ENCODE measurements at regions not wholly inside any gene's neighbourhood (a gene's known extent, or its start where the extent isn't known, plus 50 kb on each side); places are given as distances from the start of the nearest gene placed in this dataset.

- H3K4me1 ChIP-seq (replicated peaks; ENCODE audit: insufficient read depth) = peaks cover 19% of the 10 kb centered on the region
- peaks cover 4% of the 10 kb centered on the region; the same call in 1 of the 2 replicates for H3K9me3 ChIP-seq (ENCODE audit: insufficient read depth, low read depth)
- no peak for DNase-seq
- ChIA-PET POLR2A (ENCODE audit: unreplicated experiment) (no interaction called here), CTCF (no interaction called here)
- H2AFZ ChIP-seq = no peak overlapping the region
- no peak overlapping the region for H3K27ac ChIP-seq
- H3K79me2 ChIP-seq (ENCODE audit: low read depth) = no peaks in the 10 kb centered on the region
- intact Hi-C loops (cut with micrococcal nuclease; ENCODE audit: unreplicated experiment) = no loop called here
- no peaks in the 10 kb centered on the region for H3K36me3 ChIP-seq (ENCODE audit: low read depth)
- no peaks in the 10 kb centered on the region for H4K20me1 ChIP-seq (ENCODE audit: insufficient read depth)
- no peaks in the 10 kb centered on the region for H3K27me3 ChIP-seq (ENCODE audit: insufficient read depth, low read depth)
- TF ChIP-seq EZH2 (IDR thresholded peaks at IDR 0.05; ENCODE audit: low read depth) (no peak), CTCF (conservative IDR thresholded peaks at IDR 0.05) (no peak)
- no peak overlapping the region for H3K4me2 ChIP-seq
- no peaks in the 10 kb centered on the region; the same call in 1 of the 2 replicates for H3F3A ChIP-seq (ENCODE audit: insufficient read depth, low read depth)
- no TSS peak for BruUV-seq (replicated peaks)
- no peak overlapping the region for H3K4me3 ChIP-seq
- no peaks in the 10 kb centered on the region for H3K9me2 ChIP-seq (ENCODE audit: insufficient read depth)
Observed at GRCh38 chr20:24742436-24742835, 206.6 kb upstream of the CST7 start.

GRCh38 chr20:24742989-24743388 is 206.1 kb upstream of the CST7 start:
- TF ChIP-seq EZH2 (IDR thresholded peaks at IDR 0.05; ENCODE audit: low read depth) (no peak), CTCF (conservative IDR thresholded peaks at IDR 0.05) (no peak)
- no peak for DNase-seq
- intact Hi-C loops (cut with micrococcal nuclease; ENCODE audit: unreplicated experiment) = no loop called here
- ChIA-PET POLR2A (ENCODE audit: unreplicated experiment) (no interaction called here), CTCF (no interaction called here)
- Histone ChIP-seq H3K4me1 (replicated peaks; ENCODE audit: insufficient read depth) (peaks cover 19% of the 10 kb centered on the region), H3K4me2 (no peak overlapping the region), H3K27me3 (ENCODE audit: insufficient read depth, low read depth) (no peaks in the 10 kb centered on the region), H3K9me2 (ENCODE audit: insufficient read depth) (no peaks in the 10 kb centered on the region), H3K27ac (no peak overlapping the region), H3K79me2 (ENCODE audit: low read depth) (no peaks in the 10 kb centered on the region), H2AFZ (no peak overlapping the region), H3K36me3 (ENCODE audit: low read depth) (no peaks in the 10 kb centered on the region), H3K9me3 (ENCODE audit: insufficient read depth, low read depth) (peaks cover 4% of the 10 kb centered on the region; the same call in 1 of the 2 replicates), H3F3A (ENCODE audit: insufficient read depth, low read depth) (no peaks in the 10 kb centered on the region; the same call in 1 of the 2 replicates), H4K20me1 (ENCODE audit: insufficient read depth) (no peaks in the 10 kb centered on the region), H3K4me3 (no peak overlapping the region)
- no TSS peak for BruUV-seq (replicated peaks)

- H3K9me3 ChIP-seq (ENCODE audit: insufficient read depth, low read depth) = peaks cover 4% of the 10 kb centered on the region; the same call in 1 of the 2 replicates
- H4K20me1 ChIP-seq (ENCODE audit: insufficient read depth) = no peaks in the 10 kb centered on the region
- ChIA-PET POLR2A (ENCODE audit: unreplicated experiment) (no interaction called here), CTCF (no interaction called here)
- DNase-seq = no peak
- no peak for TF ChIP-seq CTCF (conservative IDR thresholded peaks at IDR 0.05)
- TF ChIP-seq EZH2 (IDR thresholded peaks at IDR 0.05; ENCODE audit: low read depth) = no peak
- no peak overlapping the region for H2AFZ ChIP-seq
- no peaks in the 10 kb centered on the region for H3K36me3 ChIP-seq (ENCODE audit: low read depth)
- H3K9me2 ChIP-seq (ENCODE audit: insufficient read depth) = no peaks in the 10 kb centered on the region
- no peaks in the 10 kb centered on the region for H3K79me2 ChIP-seq (ENCODE audit: low read depth)
- H3K4me3 ChIP-seq = no peak overlapping the region
- intact Hi-C loops (cut with micrococcal nuclease; ENCODE audit: unreplicated experiment) = no loop called here
- H3F3A ChIP-seq (ENCODE audit: insufficient read depth, low read depth) = no peaks in the 10 kb centered on the region; the same call in 1 of the 2 replicates
- no TSS peak for BruUV-seq (replicated peaks)
- H3K27ac ChIP-seq = no peak overlapping the region
- peaks cover 19% of the 10 kb centered on the region for H3K4me1 ChIP-seq (replicated peaks; ENCODE audit: insufficient read depth)
- no peak overlapping the region for H3K4me2 ChIP-seq
- H3K27me3 ChIP-seq (ENCODE audit: insufficient read depth, low read depth) = no peaks in the 10 kb centered on the region
Observed at GRCh38 chr20:24743641-24744040, 205.4 kb upstream of the CST7 start.

Measured in PC-9 (cell line).